ENCODE measurements at regions not wholly inside any gene's neighbourhood (a gene's known extent, or its start where the extent isn't known, plus 50 kb on each side); places are given as distances from the start of the nearest gene placed in this dataset.

DNA sequence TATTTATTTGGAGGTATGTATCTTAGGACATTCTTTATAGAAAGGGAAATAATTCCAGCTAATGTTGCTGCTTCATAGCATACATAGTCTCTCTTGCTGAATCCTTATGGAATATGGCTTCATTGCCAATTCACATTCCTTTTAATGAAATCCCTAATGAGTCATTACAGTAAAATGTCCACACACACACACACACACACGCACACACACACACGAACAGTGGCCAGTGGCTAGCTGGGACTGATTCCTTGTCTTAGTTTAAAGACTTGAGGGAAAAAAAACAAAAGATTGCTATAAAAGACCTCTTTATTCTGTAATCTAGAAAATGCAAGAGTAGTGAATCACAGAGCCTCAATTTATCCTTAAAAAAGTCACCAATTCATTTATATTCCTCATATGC, 301.6 kb downstream of the SLITRK6 start:
- H3K27ac Mint-ChIP-seq (ENCODE audit: unreplicated experiment) = no peak overlapping the region
- intact Hi-C loops (cut with micrococcal nuclease; ENCODE audit: unreplicated experiment) = no loop called here
- peaks cover 10% of the 10 kb centered on the region for H3K9me3 Mint-ChIP-seq (ENCODE audit: unreplicated experiment)
- H3K9me3 ChIP-seq = peaks cover 3% of the 10 kb centered on the region; the same call in 1 of the 2 replicates
- BruUV-seq (replicated peaks) = no TSS peak
- H3K4me1 ChIP-seq = peaks cover 15% of the 10 kb centered on the region
- no peaks in the 10 kb centered on the region for H3K4me1 Mint-ChIP-seq (ENCODE audit: low read depth, unreplicated experiment)
- POLR2A ChIA-PET = interaction anchor here (0.6 kb wide), 1 partner anchor 268 kb away, joined by 3 read pairs; no protein-coding TSS in a partner anchor
- no peak overlapping the region for H3K4me3 ChIP-seq (ENCODE audit: low read depth, low read length)
- DNase-seq = no peak
- no peaks in the 10 kb centered on the region for H3K36me3 ChIP-seq (ENCODE audit: control insufficient read depth, insufficient read depth, low read length)
- CTCF ChIA-PET = no interaction called here
- TF ChIP-seq, protein P1, sequence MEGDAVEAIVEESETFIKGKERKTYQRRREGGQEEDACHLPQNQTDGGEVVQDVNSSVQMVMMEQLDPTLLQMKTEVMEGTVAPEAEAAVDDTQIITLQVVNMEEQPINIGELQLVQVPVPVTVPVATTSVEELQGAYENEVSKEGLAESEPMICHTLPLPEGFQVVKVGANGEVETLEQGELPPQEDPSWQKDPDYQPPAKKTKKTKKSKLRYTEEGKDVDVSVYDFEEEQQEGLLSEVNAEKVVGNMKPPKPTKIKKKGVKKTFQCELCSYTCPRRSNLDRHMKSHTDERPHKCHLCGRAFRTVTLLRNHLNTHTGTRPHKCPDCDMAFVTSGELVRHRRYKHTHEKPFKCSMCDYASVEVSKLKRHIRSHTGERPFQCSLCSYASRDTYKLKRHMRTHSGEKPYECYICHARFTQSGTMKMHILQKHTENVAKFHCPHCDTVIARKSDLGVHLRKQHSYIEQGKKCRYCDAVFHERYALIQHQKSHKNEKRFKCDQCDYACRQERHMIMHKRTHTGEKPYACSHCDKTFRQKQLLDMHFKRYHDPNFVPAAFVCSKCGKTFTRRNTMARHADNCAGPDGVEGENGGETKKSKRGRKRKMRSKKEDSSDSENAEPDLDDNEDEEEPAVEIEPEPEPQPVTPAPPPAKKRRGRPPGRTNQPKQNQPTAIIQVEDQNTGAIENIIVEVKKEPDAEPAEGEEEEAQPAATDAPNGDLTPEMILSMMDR (IDR thresholded peaks at IDR 0.05; ENCODE audit: insufficient read depth in 1 of 2, low read depth in 1 of 2, low read length in 1 of 2, severe bottlenecking in 1 of 2, unreplicated experiment in 1 of 2) = no peak
- no peaks in the 10 kb centered on the region for H3K36me3 Mint-ChIP-seq (ENCODE audit: insufficient read depth, unreplicated experiment)
- no peaks in the 10 kb centered on the region for H3K27me3 ChIP-seq (replicated peaks; ENCODE audit: control insufficient read depth, insufficient read depth, low read length)
- no peak overlapping the region for H3K4me3 Mint-ChIP-seq (ENCODE audit: unreplicated experiment)
- H3K27me3 Mint-ChIP-seq (ENCODE audit: insufficient read depth, unreplicated experiment) = no peaks in the 10 kb centered on the region

DNA sequence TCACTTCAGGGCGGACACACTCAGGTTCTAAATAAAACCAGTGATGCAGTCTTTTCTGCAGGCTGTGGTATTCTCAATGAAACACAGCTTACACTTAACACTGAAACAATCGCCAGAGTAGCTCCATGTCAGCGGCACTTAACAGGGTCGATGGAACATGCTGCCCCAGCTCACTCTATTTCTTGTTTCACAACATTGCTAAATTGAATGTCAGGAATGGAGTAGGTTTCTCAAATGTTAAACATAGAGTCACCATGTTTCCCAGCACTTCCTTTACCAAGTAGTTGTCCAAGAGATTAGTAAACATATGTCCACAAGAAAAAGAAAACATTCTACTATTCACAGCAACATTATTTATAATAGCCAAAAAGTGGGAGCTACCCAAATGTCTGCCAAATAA, 306.9 kb downstream of the SLITRK6 start:
- TF ChIP-seq, protein P1 (IDR thresholded peaks at IDR 0.05; ENCODE audit: insufficient read depth in 1 of 2, low read depth in 1 of 2, low read length in 1 of 2, severe bottlenecking in 1 of 2, unreplicated experiment in 1 of 2) = no peak
- Mint-ChIP-seq H3K27ac (ENCODE audit: unreplicated experiment) (no peak overlapping the region), H3K4me3 (ENCODE audit: unreplicated experiment) (no peak overlapping the region), H3K36me3 (ENCODE audit: insufficient read depth, unreplicated experiment) (no peaks in the 10 kb centered on the region), H3K27me3 (ENCODE audit: insufficient read depth, unreplicated experiment) (no peaks in the 10 kb centered on the region), H3K4me1 (ENCODE audit: low read depth, unreplicated experiment) (no peaks in the 10 kb centered on the region), H3K9me3 (ENCODE audit: unreplicated experiment) (peaks cover 10% of the 10 kb centered on the region)
- no peak for DNase-seq
- Histone ChIP-seq H3K4me1 (peaks cover 3% of the 10 kb centered on the region), H3K36me3 (ENCODE audit: control insufficient read depth, insufficient read depth, low read length) (no peaks in the 10 kb centered on the region), H3K9me3 (peaks cover 3% of the 10 kb centered on the region; the same call in 1 of the 2 replicates), H3K27me3 (replicated peaks; ENCODE audit: control insufficient read depth, insufficient read depth, low read length) (no peaks in the 10 kb centered on the region), H3K4me3 (ENCODE audit: low read depth, low read length) (no peak overlapping the region)
- ChIA-PET CTCF (no interaction called here), POLR2A (no interaction called here)
- intact Hi-C loops (cut with micrococcal nuclease; ENCODE audit: unreplicated experiment) = no loop called here
- no TSS peak for BruUV-seq (replicated peaks)

- no peaks in the 10 kb centered on the region for H3K27me3 Mint-ChIP-seq (ENCODE audit: insufficient read depth, unreplicated experiment)
Measured at GRCh38 chr13:85486663-85487062, 312.6 kb downstream of the SLITRK6 start.

More at GRCh38 chr13:85486663-85487062, 312.6 kb downstream of the SLITRK6 start:
- H3K4me3 Mint-ChIP-seq (ENCODE audit: unreplicated experiment) = no peak overlapping the region
- no peaks in the 10 kb centered on the region for H3K36me3 Mint-ChIP-seq (ENCODE audit: insufficient read depth, unreplicated experiment)
- H3K9me3 Mint-ChIP-seq (ENCODE audit: unreplicated experiment) = peaks cover under 1% of the 10 kb centered on the region
- H3K9me3 ChIP-seq = no peaks in the 10 kb centered on the region
- ChIA-PET POLR2A (no interaction called here), CTCF (no interaction called here)
- H3K4me1 ChIP-seq = no peaks in the 10 kb centered on the region; the same call in 1 of the 2 replicates
- no peak overlapping the region for H3K27ac Mint-ChIP-seq (ENCODE audit: unreplicated experiment)
- H3K4me1 Mint-ChIP-seq (ENCODE audit: low read depth, unreplicated experiment) = peaks cover 6% of the 10 kb centered on the region
- no TSS peak for BruUV-seq (replicated peaks)
- H3K36me3 ChIP-seq (ENCODE audit: control insufficient read depth, insufficient read depth, low read length) = no peaks in the 10 kb centered on the region
- no peak for DNase-seq
- H3K27me3 ChIP-seq (replicated peaks; ENCODE audit: control insufficient read depth, insufficient read depth, low read length) = no peaks in the 10 kb centered on the region
- intact Hi-C loops (cut with micrococcal nuclease; ENCODE audit: unreplicated experiment) = no loop called here
- TF ChIP-seq, protein P1 (IDR thresholded peaks at IDR 0.05; ENCODE audit: insufficient read depth in 1 of 2, low read depth in 1 of 2, low read length in 1 of 2, severe bottlenecking in 1 of 2, unreplicated experiment in 1 of 2) = no peak
- H3K4me3 ChIP-seq (ENCODE audit: low read depth, low read length) = no peak overlapping the region

All from Caco-2 (cell line).